ENCODE measurements at regions not wholly inside any gene's neighbourhood (a gene's known extent, or its start where the extent isn't known, plus 50 kb on each side); places are given as distances from the start of the nearest gene placed in this dataset.

DNA sequence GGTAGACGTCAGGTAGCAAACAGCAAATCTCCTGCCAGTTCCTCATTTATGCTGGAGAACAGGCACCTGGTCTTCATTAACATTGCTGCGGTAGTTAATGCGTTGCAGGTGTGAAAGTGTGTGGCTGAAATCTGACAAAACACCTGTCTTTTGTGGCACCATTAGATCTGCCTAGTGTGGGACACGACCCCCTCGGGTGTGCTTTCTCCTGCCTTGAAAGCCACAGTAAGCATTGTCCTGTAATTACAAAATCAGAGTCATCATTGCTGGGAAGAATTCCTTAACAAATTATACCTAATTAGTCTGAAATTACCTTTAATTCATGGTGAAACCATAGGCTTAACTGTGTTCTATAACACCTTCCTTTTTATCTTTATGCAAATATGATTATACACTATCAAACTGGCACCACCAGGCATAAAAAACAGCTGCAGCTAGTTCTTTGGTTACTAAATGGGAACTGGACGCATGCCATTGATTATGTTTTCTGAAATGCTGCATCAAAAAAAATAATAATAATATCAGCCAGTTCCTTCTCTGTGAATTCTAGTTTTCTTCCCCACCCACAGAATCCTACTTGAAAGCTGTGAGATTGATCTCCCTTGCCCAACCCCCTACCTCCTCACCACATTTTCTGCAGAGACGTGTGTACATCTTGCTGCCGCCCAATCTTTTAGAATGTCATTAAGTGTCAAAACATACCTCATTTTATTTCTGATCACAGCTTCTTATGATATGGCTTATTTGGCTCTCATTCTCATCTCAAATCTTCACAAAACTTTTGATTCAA, 374.0 kb downstream of the NFIB start:
- no peak overlapping the region for H3K27ac ChIP-seq
- no peak overlapping the region for H3K4me3 ChIP-seq (IDR thresholded peaks at IDR 0.05; ENCODE audit: insufficient read depth, low read depth, low read length)
- H3K79me2 ChIP-seq (ENCODE audit: insufficient read depth, low read depth), result no peaks in the 10 kb centered on the region
- peaks cover 11% of the 10 kb centered on the region for H3K4me1 ChIP-seq (ENCODE audit: low read depth, poor library complexity, severe bottlenecking)
- H2AFZ ChIP-seq (ENCODE audit: low read depth), result no peak overlapping the region
- H3K4me2 ChIP-seq, result no peak overlapping the region
- no peak overlapping the region for H3K9ac ChIP-seq
- TF ChIP-seq, protein P1, sequence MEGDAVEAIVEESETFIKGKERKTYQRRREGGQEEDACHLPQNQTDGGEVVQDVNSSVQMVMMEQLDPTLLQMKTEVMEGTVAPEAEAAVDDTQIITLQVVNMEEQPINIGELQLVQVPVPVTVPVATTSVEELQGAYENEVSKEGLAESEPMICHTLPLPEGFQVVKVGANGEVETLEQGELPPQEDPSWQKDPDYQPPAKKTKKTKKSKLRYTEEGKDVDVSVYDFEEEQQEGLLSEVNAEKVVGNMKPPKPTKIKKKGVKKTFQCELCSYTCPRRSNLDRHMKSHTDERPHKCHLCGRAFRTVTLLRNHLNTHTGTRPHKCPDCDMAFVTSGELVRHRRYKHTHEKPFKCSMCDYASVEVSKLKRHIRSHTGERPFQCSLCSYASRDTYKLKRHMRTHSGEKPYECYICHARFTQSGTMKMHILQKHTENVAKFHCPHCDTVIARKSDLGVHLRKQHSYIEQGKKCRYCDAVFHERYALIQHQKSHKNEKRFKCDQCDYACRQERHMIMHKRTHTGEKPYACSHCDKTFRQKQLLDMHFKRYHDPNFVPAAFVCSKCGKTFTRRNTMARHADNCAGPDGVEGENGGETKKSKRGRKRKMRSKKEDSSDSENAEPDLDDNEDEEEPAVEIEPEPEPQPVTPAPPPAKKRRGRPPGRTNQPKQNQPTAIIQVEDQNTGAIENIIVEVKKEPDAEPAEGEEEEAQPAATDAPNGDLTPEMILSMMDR (conservative IDR thresholded peaks at IDR 0.05; ENCODE audit: low read depth, low read length), result no peak
- H3K27me3 ChIP-seq (ENCODE audit: insufficient read depth, low read depth), result peaks cover 3% of the 10 kb centered on the region; the same call in 1 of the 2 replicates
- no peaks in the 10 kb centered on the region for H4K20me1 ChIP-seq (ENCODE audit: insufficient read depth)
- H3K36me3 ChIP-seq (ENCODE audit: insufficient read depth), result no peaks in the 10 kb centered on the region

DNA sequence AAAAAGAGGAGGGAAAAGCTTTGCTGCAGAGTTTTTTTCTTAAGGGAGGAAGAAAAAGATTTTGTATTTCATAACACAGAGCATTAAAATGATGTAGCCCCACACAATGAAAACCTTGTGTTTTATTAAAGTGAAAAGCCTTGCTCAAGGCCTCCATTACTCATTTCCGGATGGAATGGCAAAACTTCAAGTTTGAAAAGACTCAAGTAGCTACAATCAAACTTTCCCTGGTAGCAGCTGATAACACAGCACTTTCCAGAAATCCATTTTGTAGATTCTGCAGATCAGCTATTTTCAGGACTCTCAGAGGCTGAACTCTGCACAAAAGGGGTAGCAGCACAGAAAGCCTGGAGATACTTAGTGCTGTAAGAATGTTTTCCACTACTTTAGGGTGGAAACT, 374.8 kb downstream of the NFIB start:
- Histone ChIP-seq H3K4me2 (no peak overlapping the region), H4K20me1 (ENCODE audit: insufficient read depth) (no peaks in the 10 kb centered on the region), H3K4me1 (ENCODE audit: low read depth, poor library complexity, severe bottlenecking) (peaks cover 11% of the 10 kb centered on the region), H3K79me2 (ENCODE audit: insufficient read depth, low read depth) (no peaks in the 10 kb centered on the region), H3K9ac (no peak overlapping the region), H3K36me3 (ENCODE audit: insufficient read depth) (no peaks in the 10 kb centered on the region), H3K4me3 (IDR thresholded peaks at IDR 0.05; ENCODE audit: insufficient read depth, low read depth, low read length) (no peak overlapping the region), H3K27me3 (ENCODE audit: insufficient read depth, low read depth) (peaks cover 3% of the 10 kb centered on the region; the same call in 1 of the 2 replicates), H2AFZ (ENCODE audit: low read depth) (no peak overlapping the region), H3K27ac (no peak overlapping the region)
- TF ChIP-seq, protein P1 (conservative IDR thresholded peaks at IDR 0.05; ENCODE audit: low read depth, low read length), result no peak

DNA sequence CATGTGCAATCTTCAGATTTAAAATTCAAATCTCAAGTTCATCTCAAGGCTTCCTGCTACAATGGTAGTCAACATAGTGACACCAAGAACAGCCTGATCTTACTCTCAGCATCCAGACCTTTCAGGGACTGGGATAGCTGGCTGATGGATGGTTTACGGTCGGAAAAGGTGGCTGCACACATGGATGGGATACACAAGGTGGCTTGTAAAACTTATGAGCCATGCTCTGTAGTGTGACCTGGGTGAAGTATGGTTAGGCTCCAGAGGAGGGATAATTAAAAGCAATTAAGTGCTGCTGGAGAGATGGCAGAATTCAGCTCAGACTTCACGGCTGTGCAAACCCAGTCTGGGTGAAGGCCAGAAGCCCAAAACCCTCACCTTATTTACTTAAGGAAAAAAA, 379.5 kb downstream of the NFIB start:
- no peak overlapping the region for H3K9ac ChIP-seq
- no peak overlapping the region for H3K27ac ChIP-seq

GRCh38 chr9:13933268-13933656, 380.7 kb downstream of the NFIB start:
- no peak overlapping the region for H3K9ac ChIP-seq
- TF ChIP-seq, protein P1 (conservative IDR thresholded peaks at IDR 0.05; ENCODE audit: low read depth, low read length), result no peak
- H3K36me3 ChIP-seq (ENCODE audit: insufficient read depth), result no peaks in the 10 kb centered on the region
- no peak overlapping the region for H2AFZ ChIP-seq (ENCODE audit: low read depth)
- no peaks in the 10 kb centered on the region for H3K4me1 ChIP-seq (ENCODE audit: low read depth, poor library complexity, severe bottlenecking)
- no peaks in the 10 kb centered on the region for H3K79me2 ChIP-seq (ENCODE audit: insufficient read depth, low read depth)
- no peak overlapping the region for H3K27ac ChIP-seq
- no peak overlapping the region for H3K4me3 ChIP-seq (IDR thresholded peaks at IDR 0.05; ENCODE audit: insufficient read depth, low read depth, low read length)
- H3K27me3 ChIP-seq (ENCODE audit: insufficient read depth, low read depth), result no peaks in the 10 kb centered on the region
- no peaks in the 10 kb centered on the region for H4K20me1 ChIP-seq (ENCODE audit: insufficient read depth)
- H3K4me2 ChIP-seq, result no peak overlapping the region

More for the DNA sequence above, 379.5 kb downstream of the NFIB start:
- TF ChIP-seq, protein P1 (conservative IDR thresholded peaks at IDR 0.05; ENCODE audit: low read depth, low read length), result no peak
- Histone ChIP-seq H3K79me2 (ENCODE audit: insufficient read depth, low read depth) (no peaks in the 10 kb centered on the region), H3K4me2 (no peak overlapping the region), H3K27me3 (ENCODE audit: insufficient read depth, low read depth) (no peaks in the 10 kb centered on the region), H3K4me3 (IDR thresholded peaks at IDR 0.05; ENCODE audit: insufficient read depth, low read depth, low read length) (no peak overlapping the region), H4K20me1 (ENCODE audit: insufficient read depth) (no peaks in the 10 kb centered on the region), H3K4me1 (ENCODE audit: low read depth, poor library complexity, severe bottlenecking) (peaks cover 4% of the 10 kb centered on the region), H2AFZ (ENCODE audit: low read depth) (no peak overlapping the region), H3K36me3 (ENCODE audit: insufficient read depth) (no peaks in the 10 kb centered on the region)

Data from KMS-11 (cell line).